AG09309 (cell line): ENCODE measurements at regions not wholly inside any gene's neighbourhood (a gene's known extent, or its start where the extent isn't known, plus 50 kb on each side); places are given as distances from the start of the nearest gene placed in this dataset.

Experiments
- DNase-seq: peaks from one replicate; pipeline ENCODE4 v3.0.0-alpha.2; 2010; ENCODE audit warnings: low read depth
- H3K4me3 ChIP-seq: 2 replicates; pipeline ENCODE4 v1.5.1; 2011; ENCODE audit warnings: mild to moderate bottlenecking, low read depth, low read length, moderate library complexity; ENCODE audit not compliant: control insufficient read depth
- CTCF ChIP-seq: IDR thresholded peaks from 2 replicates; pipeline ENCODE4 v1.5.1; 2011; ENCODE audit warnings: mild to moderate bottlenecking, low read depth, low read length, inconsistent platforms; ENCODE audit not compliant: insufficient read depth, control insufficient read depth; ENCODE audit errors: missing control alignments

- TF ChIP-seq CTCF = no peak
- DNase-seq = no peak
- no peak overlapping the region for H3K4me3 ChIP-seq
Measured at GRCh38 chr16:80175011-80175410, 365.8 kb upstream of the DYNLRB2 start.

GRCh38 chr16:80174416-80174815 lies 366.4 kb upstream of the DYNLRB2 start:
- no peak for TF ChIP-seq CTCF
- DNase-seq = peak; percentile 80
- H3K4me3 ChIP-seq = no peak overlapping the region

GRCh38 chr16:80171746-80172145 lies 369.0 kb upstream of the DYNLRB2 start:
- no peak for DNase-seq
- H3K4me3 ChIP-seq = no peak overlapping the region
- no peak for TF ChIP-seq CTCF

- H3K4me3 ChIP-seq = no peak overlapping the region
- DNase-seq = no peak
- TF ChIP-seq CTCF = no peak
Measured at GRCh38 chr16:80171199-80171598, 369.6 kb upstream of the DYNLRB2 start.

- no peak overlapping the region for H3K4me3 ChIP-seq
- no peak for DNase-seq
- TF ChIP-seq CTCF = no peak
Measured at GRCh38 chr16:80167657-80168390, 373.0 kb upstream of the DYNLRB2 start.

- no peak for TF ChIP-seq CTCF
- DNase-seq = no peak
- H3K4me3 ChIP-seq = no peak overlapping the region
Measured at GRCh38 chr16:80166082-80166481, 374.7 kb upstream of the DYNLRB2 start.
